ENCODE measurements at regions not wholly inside any gene's neighbourhood (a gene's known extent, or its start where the extent isn't known, plus 50 kb on each side); places are given as distances from the start of the nearest gene placed in this dataset.

- Histone ChIP-seq H3K4me3 (ENCODE audit: low read depth in 1 of 2, low read length in 2 of 2) (no peak overlapping the region), H3K9me3 (ENCODE audit: control insufficient read depth in 1 of 2, low read length in 2 of 2) (no peaks in the 10 kb centered on the region), H3K4me1 (ENCODE audit: control insufficient read depth in 1 of 2, insufficient read depth in 2 of 2, low read length in 2 of 2) (no peaks in the 10 kb centered on the region), H3K9ac (ENCODE audit: low read depth in 1 of 2, low read length in 2 of 2) (no peak overlapping the region), H3K27me3 (ENCODE audit: control insufficient read depth in 1 of 2, insufficient read depth in 2 of 2, low read length in 2 of 2) (no peaks in the 10 kb centered on the region), H3K36me3 (ENCODE audit: control insufficient read depth in 1 of 2, insufficient read depth in 2 of 2, low read length in 2 of 2) (no peaks in the 10 kb centered on the region), H3K27ac (ENCODE audit: low read depth, low read length) (no peak overlapping the region)
These were observed 737.4 kb downstream of the UQCRFS1 start for GRCh38 chr19:28475525-28475924.

GRCh38 chr19:28472843-28473242 is 740.1 kb downstream of the UQCRFS1 start:
- H3K27me3 ChIP-seq (ENCODE audit: control insufficient read depth in 1 of 2, insufficient read depth in 2 of 2, low read length in 2 of 2), result no peaks in the 10 kb centered on the region

GRCh38 chr19:28471731-28472510 is 741.0 kb downstream of the UQCRFS1 start:
- H3K27ac ChIP-seq (ENCODE audit: low read depth, low read length), result no peak overlapping the region
- no peaks in the 10 kb centered on the region for H3K36me3 ChIP-seq (ENCODE audit: control insufficient read depth in 1 of 2, insufficient read depth in 2 of 2, low read length in 2 of 2)
- peaks cover 17 to 21% of the 10 kb centered on the region in 2 donors for H3K4me1 ChIP-seq (ENCODE audit: control insufficient read depth in 1 of 2, insufficient read depth in 2 of 2, low read length in 2 of 2)
- no peak overlapping the region for H3K4me3 ChIP-seq (ENCODE audit: low read depth in 1 of 2, low read length in 2 of 2)
- H3K9me3 ChIP-seq (ENCODE audit: control insufficient read depth in 1 of 2, low read length in 2 of 2), result no peaks in the 10 kb centered on the region
- H3K27me3 ChIP-seq (ENCODE audit: control insufficient read depth in 1 of 2, insufficient read depth in 2 of 2, low read length in 2 of 2), result no peaks in the 10 kb centered on the region
- H3K9ac ChIP-seq (ENCODE audit: low read depth in 1 of 2, low read length in 2 of 2), result no peak overlapping the region

More at GRCh38 chr19:28472843-28473242, 740.1 kb downstream of the UQCRFS1 start:
- no peaks in the 10 kb centered on the region for H3K9me3 ChIP-seq (ENCODE audit: control insufficient read depth in 1 of 2, low read length in 2 of 2)
- H3K36me3 ChIP-seq (ENCODE audit: control insufficient read depth in 1 of 2, insufficient read depth in 2 of 2, low read length in 2 of 2), result no peaks in the 10 kb centered on the region
- H3K4me1 ChIP-seq (ENCODE audit: control insufficient read depth in 1 of 2, insufficient read depth in 2 of 2, low read length in 2 of 2), result peaks cover 17 to 20% of the 10 kb centered on the region in 2 donors
- H3K4me3 ChIP-seq (ENCODE audit: low read depth in 1 of 2, low read length in 2 of 2), result no peak overlapping the region
- H3K9ac ChIP-seq (ENCODE audit: low read depth in 1 of 2, low read length in 2 of 2), result no peak overlapping the region
- no peak overlapping the region for H3K27ac ChIP-seq (ENCODE audit: low read depth, low read length)

GRCh38 chr19:28469544-28469943 is 743.4 kb downstream of the UQCRFS1 start:
- Histone ChIP-seq H3K27ac (ENCODE audit: low read depth, low read length) (no peak overlapping the region), H3K9me3 (ENCODE audit: control insufficient read depth in 1 of 2, low read length in 2 of 2) (no peaks in the 10 kb centered on the region), H3K9ac (ENCODE audit: low read depth in 1 of 2, low read length in 2 of 2) (no peak overlapping the region)

GRCh38 chr19:28468701-28469459 is 744.1 kb downstream of the UQCRFS1 start:
- peak overlapping the region; percentile 21 to 32 for H3K4me3 ChIP-seq (ENCODE audit: low read depth in 1 of 2, low read length in 2 of 2)
- peaks cover 17 to 21% of the 10 kb centered on the region in 2 donors for H3K4me1 ChIP-seq (ENCODE audit: control insufficient read depth in 1 of 2, insufficient read depth in 2 of 2, low read length in 2 of 2)
- H3K27me3 ChIP-seq (ENCODE audit: control insufficient read depth in 1 of 2, insufficient read depth in 2 of 2, low read length in 2 of 2), result no peaks in the 10 kb centered on the region
- H3K27ac ChIP-seq (ENCODE audit: low read depth, low read length), result no peak overlapping the region
- no peaks in the 10 kb centered on the region for H3K9me3 ChIP-seq (ENCODE audit: control insufficient read depth in 1 of 2, low read length in 2 of 2)
- no peaks in the 10 kb centered on the region for H3K36me3 ChIP-seq (ENCODE audit: control insufficient read depth in 1 of 2, insufficient read depth in 2 of 2, low read length in 2 of 2)
- H3K9ac ChIP-seq (ENCODE audit: low read depth in 1 of 2, low read length in 2 of 2), result no peak overlapping the region

More at GRCh38 chr19:28469544-28469943, 743.4 kb downstream of the UQCRFS1 start:
- H3K4me3 ChIP-seq (ENCODE audit: low read depth in 1 of 2, low read length in 2 of 2), result peak overlapping the region in 1 of 2 donors; percentile 32
- peaks cover 17 to 21% of the 10 kb centered on the region in 2 donors for H3K4me1 ChIP-seq (ENCODE audit: control insufficient read depth in 1 of 2, insufficient read depth in 2 of 2, low read length in 2 of 2)
- H3K27me3 ChIP-seq (ENCODE audit: control insufficient read depth in 1 of 2, insufficient read depth in 2 of 2, low read length in 2 of 2), result no peaks in the 10 kb centered on the region
- H3K36me3 ChIP-seq (ENCODE audit: control insufficient read depth in 1 of 2, insufficient read depth in 2 of 2, low read length in 2 of 2), result no peaks in the 10 kb centered on the region

GRCh38 chr19:28466107-28467045 is 746.6 kb downstream of the UQCRFS1 start:
- H3K27me3 ChIP-seq (ENCODE audit: control insufficient read depth in 1 of 2, insufficient read depth in 2 of 2, low read length in 2 of 2), result no peaks in the 10 kb centered on the region
- H3K36me3 ChIP-seq (ENCODE audit: control insufficient read depth in 1 of 2, insufficient read depth in 2 of 2, low read length in 2 of 2), result no peaks in the 10 kb centered on the region
- no peak overlapping the region for H3K4me3 ChIP-seq (ENCODE audit: low read depth in 1 of 2, low read length in 2 of 2)
- no peak overlapping the region for H3K9ac ChIP-seq (ENCODE audit: low read depth in 1 of 2, low read length in 2 of 2)
- no peaks in the 10 kb centered on the region for H3K9me3 ChIP-seq (ENCODE audit: control insufficient read depth in 1 of 2, low read length in 2 of 2)
- no peak overlapping the region for H3K27ac ChIP-seq (ENCODE audit: low read depth, low read length)
- peaks cover 17 to 21% of the 10 kb centered on the region in 2 donors for H3K4me1 ChIP-seq (ENCODE audit: control insufficient read depth in 1 of 2, insufficient read depth in 2 of 2, low read length in 2 of 2)

- no peak overlapping the region for H3K9ac ChIP-seq (ENCODE audit: low read depth in 1 of 2, low read length in 2 of 2)
- no peak overlapping the region for H3K27ac ChIP-seq (ENCODE audit: low read depth, low read length)
- H3K36me3 ChIP-seq (ENCODE audit: control insufficient read depth in 1 of 2, insufficient read depth in 2 of 2, low read length in 2 of 2), result no peaks in the 10 kb centered on the region
- H3K4me1 ChIP-seq (ENCODE audit: control insufficient read depth in 1 of 2, insufficient read depth in 2 of 2, low read length in 2 of 2), result peaks cover 17 to 21% of the 10 kb centered on the region in 2 donors
- H3K4me3 ChIP-seq (ENCODE audit: low read depth in 1 of 2, low read length in 2 of 2), result no peak overlapping the region
- H3K9me3 ChIP-seq (ENCODE audit: control insufficient read depth in 1 of 2, low read length in 2 of 2), result no peaks in the 10 kb centered on the region
- H3K27me3 ChIP-seq (ENCODE audit: control insufficient read depth in 1 of 2, insufficient read depth in 2 of 2, low read length in 2 of 2), result no peaks in the 10 kb centered on the region
These were observed 747.4 kb downstream of the UQCRFS1 start for GRCh38 chr19:28465371-28466086.

- peaks cover 5 to 8% of the 10 kb centered on the region in 2 donors for H3K4me1 ChIP-seq (ENCODE audit: control insufficient read depth in 1 of 2, insufficient read depth in 2 of 2, low read length in 2 of 2)
These were observed 749.4 kb downstream of the UQCRFS1 start for GRCh38 chr19:28463493-28464053.

GRCh38 chr19:28457620-28458019 is 755.3 kb downstream of the UQCRFS1 start:
- Histone ChIP-seq H3K9me3 (ENCODE audit: control insufficient read depth in 1 of 2, low read length in 2 of 2) (no peaks in the 10 kb centered on the region), H3K4me1 (ENCODE audit: control insufficient read depth in 1 of 2, insufficient read depth in 2 of 2, low read length in 2 of 2) (no peaks in the 10 kb centered on the region), H3K4me3 (ENCODE audit: low read depth in 1 of 2, low read length in 2 of 2) (no peak overlapping the region), H3K27ac (ENCODE audit: low read depth, low read length) (no peak overlapping the region), H3K36me3 (ENCODE audit: control insufficient read depth in 1 of 2, insufficient read depth in 2 of 2, low read length in 2 of 2) (no peaks in the 10 kb centered on the region), H3K9ac (ENCODE audit: low read depth in 1 of 2, low read length in 2 of 2) (no peak overlapping the region), H3K27me3 (ENCODE audit: control insufficient read depth in 1 of 2, insufficient read depth in 2 of 2, low read length in 2 of 2) (no peaks in the 10 kb centered on the region)

More at GRCh38 chr19:28463493-28464053, 749.4 kb downstream of the UQCRFS1 start:
- no peak overlapping the region for H3K4me3 ChIP-seq (ENCODE audit: low read depth in 1 of 2, low read length in 2 of 2)
- H3K36me3 ChIP-seq (ENCODE audit: control insufficient read depth in 1 of 2, insufficient read depth in 2 of 2, low read length in 2 of 2), result no peaks in the 10 kb centered on the region
- no peaks in the 10 kb centered on the region for H3K9me3 ChIP-seq (ENCODE audit: control insufficient read depth in 1 of 2, low read length in 2 of 2)
- no peaks in the 10 kb centered on the region for H3K27me3 ChIP-seq (ENCODE audit: control insufficient read depth in 1 of 2, insufficient read depth in 2 of 2, low read length in 2 of 2)
- no peak overlapping the region for H3K27ac ChIP-seq (ENCODE audit: low read depth, low read length)
- no peak overlapping the region for H3K9ac ChIP-seq (ENCODE audit: low read depth in 1 of 2, low read length in 2 of 2)
